Immature natural killer cell (primary cell): ENCODE measurements at regions not wholly inside any gene's neighbourhood (a gene's known extent, or its start where the extent isn't known, plus 50 kb on each side); places are given as distances from the start of the nearest gene placed in this dataset.

Experiments used
- DNase-seq, 3 donors: peaks; one replicate each; pipeline ENCODE4 v3.0.0; 2022; ENCODE audit warnings: mixed read lengths in 1 of 3
- H3K27ac Mint-ChIP-seq, 6 donors: one replicate each; pipeline ENCODE4 v1.8.0; 2020; ENCODE audit warnings: mixed read lengths in 6 of 6, mild to moderate bottlenecking in 5 of 6, inconsistent platforms in 4 of 6, moderate library complexity in 3 of 6
- H3K27me3 Mint-ChIP-seq, 3 donors: one replicate each; pipeline ENCODE4 v1.8.0; 2020 to 2021; ENCODE audit warnings: low read depth in 3 of 3, mild to moderate bottlenecking in 3 of 3, mixed read lengths in 3 of 3, moderate library complexity in 3 of 3, inconsistent platforms in 1 of 3
- H3K36me3 Mint-ChIP-seq, 3 donors: one replicate each; pipeline ENCODE4 v1.8.0; 2020; ENCODE audit warnings: mixed read lengths in 3 of 3, inconsistent platforms in 2 of 3, mild to moderate bottlenecking in 2 of 3
- H3K4me1 Mint-ChIP-seq, 2 donors: one replicate each; pipeline ENCODE4 v1.8.0; 2020; ENCODE audit warnings: inconsistent platforms in 2 of 2, mild to moderate bottlenecking in 2 of 2, mixed read lengths in 2 of 2, moderate library complexity in 1 of 2
- H3K4me3 Mint-ChIP-seq, 5 donors: one replicate each; pipeline ENCODE4 v1.8.0; 2020; ENCODE audit warnings: mild to moderate bottlenecking in 5 of 5, mixed read lengths in 5 of 5, inconsistent platforms in 3 of 5, moderate library complexity in 3 of 5
- H3K9me3 Mint-ChIP-seq, 6 donors: one replicate each; pipeline ENCODE4 v1.8.0; 2020; ENCODE audit warnings: mild to moderate bottlenecking in 6 of 6, mixed read lengths in 6 of 6, inconsistent platforms in 4 of 6, moderate library complexity in 3 of 6

DNA sequence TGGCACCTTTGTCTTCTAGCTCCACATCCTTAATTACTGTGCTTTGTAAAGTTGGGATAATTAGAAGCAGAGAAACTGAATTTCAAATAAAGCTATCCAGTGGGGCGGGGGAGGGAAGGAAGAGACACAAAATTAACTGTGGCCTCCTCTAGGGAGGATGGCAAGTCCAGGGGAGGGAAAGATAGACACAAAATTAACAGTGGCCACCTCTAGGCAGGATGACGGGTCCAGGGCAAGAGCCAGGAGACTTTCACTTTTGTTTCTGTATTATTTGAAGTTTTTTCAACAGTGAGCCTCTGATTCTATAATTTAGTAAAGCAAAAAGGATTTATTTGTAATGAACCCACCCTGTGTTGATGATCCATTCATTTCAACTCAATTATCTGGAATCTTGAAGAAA, 335.9 kb downstream of the MSX2 start:
- no peak overlapping the region for H3K27ac Mint-ChIP-seq
- peaks cover 0 to 6% (median 2%) of the 10 kb centered on the region in 3 donors for H3K27me3 Mint-ChIP-seq
- H3K9me3 Mint-ChIP-seq: peaks cover 0 to 1% (median 0%) of the 10 kb centered on the region in 6 donors
- DNase-seq: no peak
- H3K36me3 Mint-ChIP-seq: no peaks in the 10 kb centered on the region
- peaks cover 0 to 2% of the 10 kb centered on the region in 2 donors for H3K4me1 Mint-ChIP-seq
- peak overlapping the region in 3 of 5 donors; percentile 43 to 54 (median 54) for H3K4me3 Mint-ChIP-seq

DNA sequence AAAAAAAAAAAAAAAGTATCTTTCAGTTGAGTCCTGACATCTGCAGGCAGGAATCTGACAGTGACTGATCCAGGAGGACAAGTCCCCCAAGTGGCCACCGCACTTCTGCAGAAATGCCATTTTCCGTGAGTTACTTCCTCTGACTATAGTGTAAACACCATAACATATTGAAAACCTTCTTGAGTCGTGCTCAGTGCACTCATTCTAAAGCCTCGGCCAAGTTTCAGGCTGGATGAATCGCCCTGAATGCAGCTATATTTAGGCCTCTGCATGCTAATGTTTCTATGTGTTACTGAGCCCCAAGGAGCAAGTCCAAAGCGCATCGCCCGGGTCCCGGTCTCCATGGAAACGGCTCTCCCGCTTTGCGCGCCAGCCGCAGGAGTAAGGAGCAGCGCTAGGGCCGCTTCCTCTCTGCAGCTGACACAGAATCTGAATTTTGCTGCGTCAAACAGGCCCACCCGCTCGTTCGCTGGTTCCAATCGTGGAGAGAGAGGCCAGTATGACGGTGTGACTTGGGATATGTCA, 335.4 kb downstream of the MSX2 start:
- H3K4me1 Mint-ChIP-seq: peaks cover 0 to 2% of the 10 kb centered on the region in 2 donors
- no peak for DNase-seq
- peaks cover 0 to 1% (median 0%) of the 10 kb centered on the region in 6 donors for H3K9me3 Mint-ChIP-seq
- peaks cover 0 to 6% (median 2%) of the 10 kb centered on the region in 3 donors for H3K27me3 Mint-ChIP-seq
- no peak overlapping the region for H3K27ac Mint-ChIP-seq
- no peaks in the 10 kb centered on the region for H3K36me3 Mint-ChIP-seq
- H3K4me3 Mint-ChIP-seq: peak overlapping the region in 3 of 5 donors; percentile 43 to 54 (median 54)

DNA sequence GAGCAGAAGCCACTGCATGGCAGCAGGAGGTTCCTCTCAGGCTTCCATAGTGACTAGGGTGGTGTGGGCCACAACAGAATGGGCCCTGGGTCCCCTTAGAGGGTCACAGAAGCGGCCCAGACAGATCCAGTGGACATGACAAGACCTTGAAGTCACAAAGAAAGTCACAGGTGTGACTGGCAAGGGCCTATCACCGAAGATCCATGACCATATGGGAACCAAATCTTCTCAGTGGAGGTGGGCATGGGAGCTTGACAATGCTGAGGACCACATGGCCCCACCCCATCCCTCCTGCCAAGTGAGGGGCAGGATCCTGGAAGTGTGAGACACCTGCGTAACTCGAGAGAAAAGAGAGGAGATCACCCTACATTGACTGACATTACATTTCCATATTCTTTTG, 332.4 kb downstream of the MSX2 start:
- DNase-seq: no peak
- H3K27me3 Mint-ChIP-seq: peaks cover 0 to 6% (median 2%) of the 10 kb centered on the region in 3 donors
- H3K4me1 Mint-ChIP-seq: peaks cover 0 to 2% of the 10 kb centered on the region in 2 donors
- peaks cover 0 to 3% (median 0%) of the 10 kb centered on the region in 6 donors for H3K9me3 Mint-ChIP-seq
- no peak overlapping the region for H3K4me3 Mint-ChIP-seq
- H3K36me3 Mint-ChIP-seq: no peaks in the 10 kb centered on the region
- H3K27ac Mint-ChIP-seq: no peak overlapping the region

DNA sequence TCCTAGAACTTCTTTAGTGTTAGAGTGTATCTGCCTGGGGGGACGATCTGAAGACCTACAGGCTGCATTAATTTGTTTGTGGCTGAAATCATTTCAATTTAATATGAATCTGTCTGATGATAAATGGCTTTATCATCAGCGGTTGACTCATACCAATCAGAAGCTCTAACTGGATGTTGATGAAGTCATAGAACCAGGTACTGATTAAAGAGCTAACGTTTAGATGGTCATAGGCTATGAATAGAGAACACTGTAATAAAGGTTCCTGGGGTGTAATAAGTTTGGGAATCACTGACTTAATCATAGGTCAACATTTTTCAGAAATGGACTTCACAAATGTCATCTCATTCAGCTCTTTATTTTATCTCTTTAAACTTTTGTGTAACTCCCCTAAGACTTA, 329.9 kb downstream of the MSX2 start:
- DNase-seq: no peak
- H3K36me3 Mint-ChIP-seq: no peaks in the 10 kb centered on the region
- no peak overlapping the region for H3K27ac Mint-ChIP-seq
- H3K27me3 Mint-ChIP-seq: peaks cover 0 to 5% (median 2%) of the 10 kb centered on the region in 3 donors
- no peaks in the 10 kb centered on the region for H3K4me1 Mint-ChIP-seq
- H3K4me3 Mint-ChIP-seq: no peak overlapping the region
- H3K9me3 Mint-ChIP-seq: peaks cover 0 to 1% (median 0%) of the 10 kb centered on the region in 6 donors

DNA sequence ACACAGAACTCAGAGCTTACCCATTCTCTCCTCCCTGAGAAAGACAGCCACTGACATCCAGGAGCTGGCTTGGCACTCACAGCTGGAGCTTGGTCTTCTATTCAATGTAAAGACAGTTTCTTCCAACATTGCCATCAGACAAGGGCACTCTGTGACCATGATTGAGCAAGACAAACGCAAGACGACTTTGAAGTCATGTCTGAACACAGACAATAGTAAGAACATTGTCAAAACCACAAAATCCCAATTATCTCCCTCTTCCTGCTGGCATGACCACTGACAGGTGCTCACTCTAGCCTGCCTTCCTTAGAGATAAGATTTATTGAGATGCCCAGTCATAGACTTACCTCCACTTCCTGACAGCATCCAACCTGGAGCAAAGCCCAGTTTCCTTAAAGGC, 328.0 kb downstream of the MSX2 start:
- Mint-ChIP-seq H3K4me1 (no peaks in the 10 kb centered on the region), H3K27ac (no peak overlapping the region), H3K27me3 (peaks cover 0 to 2% (median 0%) of the 10 kb centered on the region in 3 donors), H3K9me3 (peaks cover 0 to 1% (median 0%) of the 10 kb centered on the region in 6 donors), H3K4me3 (no peak overlapping the region), H3K36me3 (no peaks in the 10 kb centered on the region)
- no peak for DNase-seq

DNA sequence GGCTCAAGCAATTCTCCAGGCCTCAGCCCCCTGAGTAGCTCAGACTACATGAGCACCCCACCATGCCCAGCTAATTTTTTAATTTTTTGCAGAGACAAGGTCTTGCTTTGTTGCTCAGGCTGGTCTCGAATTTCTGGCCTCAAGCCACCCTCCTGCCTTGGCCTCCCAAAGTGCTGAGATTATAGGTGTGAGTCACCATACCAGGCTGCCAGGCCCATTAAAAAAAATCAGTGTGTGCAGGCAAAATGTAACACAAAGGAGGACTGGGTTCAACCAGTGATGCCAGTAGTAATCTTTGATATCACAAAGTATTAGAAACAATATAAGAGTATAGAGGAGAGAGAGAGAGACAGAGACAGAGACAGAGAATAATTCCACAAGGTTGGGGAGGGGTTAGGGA, 322.7 kb downstream of the MSX2 start:
- DNase-seq: no peak

DNA sequence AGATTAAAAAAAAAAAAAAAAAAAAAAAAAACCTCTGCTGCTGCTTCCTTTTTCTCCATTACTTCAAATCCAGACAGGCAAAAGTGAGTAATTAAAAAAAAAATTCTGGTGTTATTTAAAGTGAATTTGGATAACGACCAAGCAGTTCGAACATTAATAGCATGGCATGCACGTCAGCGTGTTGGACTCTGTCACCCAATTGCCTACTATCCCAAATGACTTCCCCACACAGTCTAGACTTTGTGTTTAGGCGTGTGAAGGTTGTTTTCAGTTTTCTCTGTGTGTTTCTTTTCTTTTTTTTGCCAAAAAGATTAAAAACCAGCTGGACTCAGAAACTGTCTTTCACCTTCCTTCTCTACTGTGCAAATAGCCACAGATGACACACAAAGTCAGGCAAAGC, 321.4 kb downstream of the MSX2 start:
- DNase-seq: no peak
- Mint-ChIP-seq H3K27me3 (peaks cover 2 to 3% (median 2%) of the 10 kb centered on the region in 3 donors), H3K9me3 (no peaks in the 10 kb centered on the region), H3K4me1 (no peaks in the 10 kb centered on the region), H3K27ac (no peak overlapping the region), H3K4me3 (no peak overlapping the region), H3K36me3 (no peaks in the 10 kb centered on the region)

More for the DNA sequence above, 322.7 kb downstream of the MSX2 start:
- Mint-ChIP-seq H3K9me3 (no peaks in the 10 kb centered on the region), H3K27ac (no peak overlapping the region), H3K36me3 (no peaks in the 10 kb centered on the region), H3K4me3 (no peak overlapping the region), H3K27me3 (peaks cover 2 to 3% (median 2%) of the 10 kb centered on the region in 3 donors), H3K4me1 (no peaks in the 10 kb centered on the region)

DNA sequence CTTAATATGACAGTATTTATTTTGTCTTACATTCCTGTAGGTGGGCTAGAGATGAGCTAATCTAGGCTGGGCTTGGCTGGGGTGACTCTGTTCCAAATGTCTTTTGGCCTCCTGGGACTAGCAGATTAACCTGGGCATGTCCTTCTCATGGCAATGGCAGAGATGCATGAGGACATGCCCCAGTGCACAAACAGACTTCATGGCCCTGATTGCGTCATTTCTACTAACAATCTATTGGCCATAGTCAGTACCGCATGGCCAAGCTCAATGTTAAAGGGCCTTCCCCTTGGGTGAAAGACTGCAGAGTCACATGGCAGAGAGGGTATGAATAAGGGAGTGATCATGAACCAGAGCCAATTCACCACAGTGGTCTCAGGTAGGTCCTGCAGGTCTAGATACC, 313.4 kb downstream of the MSX2 start:
- DNase-seq: no peak
- H3K27ac Mint-ChIP-seq: no peak overlapping the region

DNA sequence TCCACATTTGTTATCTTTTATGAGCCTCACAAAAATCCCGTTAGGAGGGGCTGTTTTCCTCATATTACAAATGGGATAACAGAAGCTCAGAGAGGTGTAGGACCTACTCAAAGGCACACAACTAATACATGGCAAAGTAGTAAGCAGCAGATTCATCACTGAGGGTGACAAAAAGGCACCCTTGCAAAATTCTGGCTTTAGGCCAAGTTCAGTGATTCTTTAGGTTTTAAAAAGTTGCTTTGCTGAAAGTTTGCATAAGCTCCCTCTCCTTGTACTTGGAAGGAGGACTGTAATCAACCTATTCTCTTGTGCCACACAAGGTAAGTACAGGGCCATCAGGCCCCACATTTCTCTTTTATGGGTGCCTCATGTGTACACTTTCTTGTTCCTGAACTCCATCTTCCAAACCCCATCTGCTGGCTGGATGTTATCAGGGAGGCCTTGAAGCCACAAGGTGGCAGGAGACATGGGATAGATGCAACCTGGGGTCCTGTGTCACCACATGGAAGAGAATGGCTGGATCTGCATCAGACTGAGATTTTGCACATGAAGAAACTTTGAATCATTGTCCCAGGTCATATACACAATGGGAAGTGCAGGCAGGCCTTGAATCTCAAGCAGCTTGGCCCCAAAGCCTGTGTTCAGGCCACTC, 311.6 kb downstream of the MSX2 start:
- Mint-ChIP-seq H3K4me3 (no peak overlapping the region), H3K27ac (no peak overlapping the region), H3K27me3 (peaks cover 0 to 8% (median 2%) of the 10 kb centered on the region in 3 donors), H3K9me3 (peaks cover 0 to 2% (median 0%) of the 10 kb centered on the region in 6 donors), H3K4me1 (no peaks in the 10 kb centered on the region), H3K36me3 (no peaks in the 10 kb centered on the region)
- no peak for DNase-seq

More for the DNA sequence above, 313.4 kb downstream of the MSX2 start:
- H3K27me3 Mint-ChIP-seq: peaks cover 0 to 5% (median under 1%) of the 10 kb centered on the region in 3 donors
- H3K9me3 Mint-ChIP-seq: peaks cover 0 to 2% (median 0%) of the 10 kb centered on the region in 6 donors
- H3K4me3 Mint-ChIP-seq: no peak overlapping the region
- no peaks in the 10 kb centered on the region for H3K4me1 Mint-ChIP-seq
- H3K36me3 Mint-ChIP-seq: no peaks in the 10 kb centered on the region

DNA sequence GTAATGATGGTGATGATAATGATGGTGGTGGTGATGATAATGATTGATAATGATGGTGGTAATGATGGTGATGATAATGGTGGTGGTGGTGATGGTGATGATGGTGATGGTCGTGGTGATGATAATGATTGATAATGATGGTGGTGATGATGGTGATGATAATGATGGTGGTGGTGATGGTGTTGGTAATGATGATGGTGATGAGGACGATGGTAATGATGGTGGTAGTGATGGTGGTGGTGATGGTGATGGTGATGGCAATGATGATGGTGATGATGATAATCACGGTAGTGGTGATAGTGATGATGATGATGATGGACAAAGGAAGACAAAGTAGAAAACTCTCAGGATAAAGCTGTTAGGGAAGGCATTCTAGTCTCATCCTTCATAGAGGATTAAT, 310.5 kb downstream of the MSX2 start:
- DNase-seq: no peak
- Mint-ChIP-seq H3K4me1 (no peaks in the 10 kb centered on the region), H3K27ac (no peak overlapping the region), H3K9me3 (peaks cover 0 to 2% (median 0%) of the 10 kb centered on the region in 6 donors), H3K4me3 (no peak overlapping the region), H3K27me3 (peaks cover 2 to 7% (median 2%) of the 10 kb centered on the region in 3 donors), H3K36me3 (no peaks in the 10 kb centered on the region)

DNA sequence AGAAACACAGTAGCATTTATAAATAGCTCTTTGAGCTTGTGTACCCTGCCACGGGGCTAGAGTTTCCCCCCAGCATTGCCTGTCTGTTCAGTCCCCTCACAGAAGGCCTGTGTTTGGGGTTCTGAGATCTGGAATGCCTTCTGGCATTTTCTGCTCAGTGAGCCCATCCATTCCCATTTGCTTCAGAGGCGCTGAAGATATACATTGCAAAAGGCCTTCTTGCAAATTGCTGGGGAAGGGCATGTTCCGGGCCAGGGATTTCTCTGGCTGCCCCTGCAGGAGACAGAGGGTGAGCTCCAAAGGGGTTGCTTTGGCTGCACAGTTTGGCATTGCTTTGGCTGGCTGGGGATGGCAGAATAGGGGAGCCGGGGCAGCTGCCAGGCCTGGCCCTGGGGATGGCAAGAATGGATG, 308.4 kb downstream of the MSX2 start:
- no peaks in the 10 kb centered on the region for H3K36me3 Mint-ChIP-seq
- H3K27ac Mint-ChIP-seq: no peak overlapping the region
- no peak overlapping the region for H3K4me3 Mint-ChIP-seq
- peaks cover 2 to 7% (median 2%) of the 10 kb centered on the region in 3 donors for H3K27me3 Mint-ChIP-seq
- H3K4me1 Mint-ChIP-seq: no peaks in the 10 kb centered on the region
- peaks cover 0 to 2% (median 0%) of the 10 kb centered on the region in 6 donors for H3K9me3 Mint-ChIP-seq
- no peak for DNase-seq

DNA sequence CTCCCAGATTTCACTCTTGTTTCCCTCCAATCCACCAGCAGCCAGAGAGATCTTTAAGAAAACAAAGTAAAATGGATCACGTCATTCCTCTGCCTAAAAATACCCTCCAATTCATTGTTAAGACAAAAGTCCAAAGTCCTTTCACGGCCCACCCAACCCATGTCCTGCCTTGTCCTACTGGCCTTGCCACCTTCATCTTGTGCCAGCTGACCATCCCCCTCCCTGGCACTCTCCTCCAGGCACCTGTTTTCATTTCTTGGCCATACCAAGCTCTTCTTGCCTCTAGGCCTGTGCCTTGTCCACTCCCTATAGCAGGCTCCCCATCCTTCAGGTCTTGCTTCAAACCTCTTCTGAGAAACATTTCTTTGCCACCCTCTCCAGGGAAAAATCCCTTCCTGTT, 307.6 kb downstream of the MSX2 start:
- Mint-ChIP-seq H3K36me3 (no peaks in the 10 kb centered on the region), H3K27me3 (peaks cover 2 to 7% (median 2%) of the 10 kb centered on the region in 3 donors), H3K9me3 (peaks cover 0 to 2% (median 0%) of the 10 kb centered on the region in 6 donors), H3K4me3 (no peak overlapping the region), H3K4me1 (no peaks in the 10 kb centered on the region), H3K27ac (no peak overlapping the region)
- no peak for DNase-seq

DNA sequence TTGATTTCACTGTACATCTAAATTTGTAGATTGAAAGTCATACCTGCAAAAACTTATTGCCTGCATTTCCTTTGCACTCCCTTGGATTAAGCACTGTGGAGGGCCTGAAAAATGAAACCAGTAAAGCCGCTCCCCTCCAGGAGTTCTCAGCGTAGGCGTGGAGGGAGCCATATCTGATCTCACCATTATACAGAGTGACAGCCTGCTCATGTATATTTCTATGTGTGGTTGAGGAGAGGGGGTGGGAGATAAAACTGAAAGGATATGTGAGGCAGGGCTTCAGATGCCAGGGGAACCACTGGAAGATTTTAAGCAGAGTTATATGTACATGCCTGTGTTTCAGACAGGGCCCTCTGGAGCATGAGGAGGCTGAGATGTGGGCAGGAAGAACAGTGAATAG, 303.0 kb downstream of the MSX2 start:
- H3K27ac Mint-ChIP-seq: no peak overlapping the region
- no peaks in the 10 kb centered on the region for H3K4me1 Mint-ChIP-seq
- H3K27me3 Mint-ChIP-seq: peaks cover 4 to 7% (median 7%) of the 10 kb centered on the region in 3 donors
- H3K4me3 Mint-ChIP-seq: no peak overlapping the region
- peaks cover 0 to 2% (median 0%) of the 10 kb centered on the region in 6 donors for H3K9me3 Mint-ChIP-seq
- no peak for DNase-seq
- H3K36me3 Mint-ChIP-seq: no peaks in the 10 kb centered on the region

DNA sequence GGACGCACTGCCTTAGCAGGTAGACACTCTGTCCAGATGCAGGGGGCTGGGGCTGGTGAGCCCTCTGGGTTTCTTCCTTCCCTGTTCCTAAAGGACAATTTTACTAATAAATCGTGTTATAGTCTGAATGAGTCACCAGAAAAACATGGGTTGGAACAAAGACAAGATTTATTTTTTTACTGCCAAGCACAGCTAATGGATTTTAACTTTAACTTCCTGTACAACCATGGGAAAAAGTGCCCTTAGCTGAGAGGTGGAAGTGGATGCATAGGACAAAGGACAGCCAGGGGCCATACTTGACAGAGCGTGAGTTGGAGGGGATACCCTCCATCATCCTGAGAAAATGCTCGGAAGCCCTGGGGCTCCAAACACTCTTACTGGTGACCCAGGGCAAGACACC, 300.7 kb downstream of the MSX2 start:
- Mint-ChIP-seq H3K4me3 (no peak overlapping the region), H3K4me1 (no peaks in the 10 kb centered on the region), H3K27me3 (peaks cover 1 to 6% (median 6%) of the 10 kb centered on the region in 3 donors), H3K9me3 (peaks cover 0 to 5% (median 0%) of the 10 kb centered on the region in 6 donors), H3K36me3 (no peaks in the 10 kb centered on the region), H3K27ac (no peak overlapping the region)
- DNase-seq: no peak
